Gastroesophageal sphincter (tissue), 4 donors: ENCODE measurements at regions not wholly inside any gene's neighbourhood (a gene's known extent, or its start where the extent isn't known, plus 50 kb on each side); places are given as distances from the start of the nearest gene placed in this dataset.

ENCODE experiments used
- ATAC-seq: fragments of 150-250 bp; one replicate; pipeline ENCODE4 v1.9.1; 2016; ENCODE audit warnings: mild to moderate bottlenecking, moderate library complexity
- H3K27ac ChIP-seq, 4 donors: fragments of 200-600 bp; sonication (generic) in 3 of 4; 1 replicate in 3 of 4; 2 replicates in 1 of 4; pipeline ENCODE4 v1.5.1; 2016 to 2019
- H3K27me3 ChIP-seq: fragments of 200-600 bp; sonication (generic); one replicate; pipeline ENCODE4 v1.5.1; 2019
- H3K36me3 ChIP-seq, 2 donors: fragments of 200-600 bp; sonication (generic); one replicate each; pipeline ENCODE4 v1.5.1; 2019; ENCODE audit warnings: control low read depth in 1 of 2
- H3K4me1 ChIP-seq, 3 donors: fragments of 200-600 bp; sonication (generic); 1 replicate in 2 of 3; 2 replicates in 1 of 3; pipeline ENCODE4 v1.5.1; 2016 to 2019; ENCODE audit warnings: control low read depth in 2 of 3
- H3K4me3 ChIP-seq, 2 donors: fragments of 200-600 bp; sonication (generic); one replicate each; pipeline ENCODE4 v1.5.1; 2019; ENCODE audit warnings: mild to moderate bottlenecking in 1 of 2, moderate library complexity in 1 of 2
- H3K9me3 ChIP-seq, 3 donors: fragments of 200-600 bp; sonication (generic); one replicate each; pipeline ENCODE4 v1.5.1; 2017 to 2019; ENCODE audit warnings: control low read depth in 2 of 3
- CTCF ChIP-seq, 4 experiments: fragments of 200-600 bp in 2 of 4; fragments of 450-650 bp in 2 of 4; sonication (generic) in 1 of 4; IDR thresholded peaks; one replicate each; pipeline ENCODE4 v1.5.1; 2017 to 2019; ENCODE audit warnings: antibody characterized with exemption in 4 of 4, mild to moderate bottlenecking in 2 of 4, moderate library complexity in 2 of 4
- EP300 ChIP-seq: sonication (generic); formaldehyde crosslinking; IDR thresholded peaks from one replicate; pipeline ENCODE4 v1.6.1; 2017; ENCODE audit warnings: antibody characterized with exemption, mild to moderate bottlenecking
- POLR2A ChIP-seq, 2 donors: fragments of 450-650 bp; IDR thresholded peaks; one replicate each; pipeline ENCODE4 v1.6.1; 2017; ENCODE audit warnings: antibody characterized with exemption in 2 of 2, mild to moderate bottlenecking in 2 of 2, moderate library complexity in 1 of 2
- POLR2AphosphoS5 ChIP-seq: sonication (generic); formaldehyde crosslinking; IDR thresholded peaks from one replicate; pipeline ENCODE4 v1.6.1; 2017; ENCODE audit warnings: antibody characterized with exemption
- WGBS, 2 donors: methylation state at CpG; one replicate each; pipeline ENCODE4 v1.1.5; 2018; ENCODE audit warnings: low coverage in 1 of 2; 5-methylcytosine and 5-hydroxymethylcytosine counted together

- no peaks in the 10 kb centered on the region for H3K36me3 ChIP-seq
- no peak overlapping the region for H3K27ac ChIP-seq
- no peaks in the 10 kb centered on the region for H3K4me1 ChIP-seq
- no peak for ATAC-seq
- H3K4me3 ChIP-seq = no peak overlapping the region
- H3K9me3 ChIP-seq = no peaks in the 10 kb centered on the region
- TF ChIP-seq POLR2AphosphoS5 (no peak), CTCF (IDR thresholded peaks at IDR 0.05) (no peak), POLR2A (IDR thresholded peaks at IDR 0.05) (no peak), EP300 (no peak)
- H3K27me3 ChIP-seq = no peaks in the 10 kb centered on the region
- 90 to 100% methylated on average over 2 of the region's 2 CpGs for WGBS, 2 donors
Observed at GRCh38 chr18:64253873-64254272, 105.0 kb upstream of the LINC00305 start.

GRCh38 chr18:64253222-64253621 lies 104.3 kb upstream of the LINC00305 start:
- no peak for TF ChIP-seq POLR2A (IDR thresholded peaks at IDR 0.05)
- no peak for TF ChIP-seq POLR2AphosphoS5
- TF ChIP-seq CTCF (IDR thresholded peaks at IDR 0.05) = no peak
- no peak for TF ChIP-seq EP300
- Histone ChIP-seq H3K9me3 (no peaks in the 10 kb centered on the region), H3K4me3 (no peak overlapping the region), H3K36me3 (no peaks in the 10 kb centered on the region), H3K4me1 (no peaks in the 10 kb centered on the region), H3K27me3 (no peaks in the 10 kb centered on the region), H3K27ac (no peak overlapping the region)
- no peak for ATAC-seq
- WGBS, 2 donors = 82 to 95% methylated on average over 4 of the region's 4 CpGs

- no peaks in the 10 kb centered on the region for H3K36me3 ChIP-seq
- H3K27ac ChIP-seq = no peak overlapping the region
- no peak overlapping the region for H3K4me3 ChIP-seq
- H3K27me3 ChIP-seq = no peaks in the 10 kb centered on the region
- H3K9me3 ChIP-seq = no peaks in the 10 kb centered on the region
- no peaks in the 10 kb centered on the region for H3K4me1 ChIP-seq
- 56 to 82% methylated on average over 8 of the region's 8 CpGs for WGBS, 2 donors
- no peak for ATAC-seq
- TF ChIP-seq POLR2A (IDR thresholded peaks at IDR 0.05) (no peak), EP300 (no peak), POLR2AphosphoS5 (no peak), CTCF (IDR thresholded peaks at IDR 0.05) (no peak)
Observed at GRCh38 chr18:64248836-64249235, 99.9 kb upstream of the LINC00305 start.

- ATAC-seq = no peak
- Histone ChIP-seq H3K27ac (no peak overlapping the region), H3K27me3 (no peaks in the 10 kb centered on the region), H3K4me3 (no peak overlapping the region), H3K4me1 (no peaks in the 10 kb centered on the region), H3K36me3 (no peaks in the 10 kb centered on the region), H3K9me3 (no peaks in the 10 kb centered on the region)
- no peak for TF ChIP-seq POLR2AphosphoS5
- no peak for TF ChIP-seq POLR2A (IDR thresholded peaks at IDR 0.05)
- TF ChIP-seq CTCF (IDR thresholded peaks at IDR 0.05) = no peak
- TF ChIP-seq EP300 = no peak
- 0 to 38% methylated on average over 1 to 2 of the region's 2 CpGs for WGBS, 2 donors
Observed at GRCh38 chr18:64245126-64245861, 96.4 kb upstream of the LINC00305 start.

GRCh38 chr18:64244571-64244970 lies 95.7 kb upstream of the LINC00305 start:
- Histone ChIP-seq H3K27me3 (no peaks in the 10 kb centered on the region), H3K9me3 (no peaks in the 10 kb centered on the region), H3K4me3 (no peak overlapping the region), H3K27ac (no peak overlapping the region), H3K36me3 (no peaks in the 10 kb centered on the region), H3K4me1 (no peaks in the 10 kb centered on the region)
- TF ChIP-seq POLR2A (IDR thresholded peaks at IDR 0.05) (no peak), CTCF (IDR thresholded peaks at IDR 0.05) (no peak), POLR2AphosphoS5 (no peak), EP300 (no peak)
- 71 to 79% methylated on average over 3 to 4 of the region's 4 CpGs for whole genome bisulfite sequencing, 2 donors
- ATAC-seq = no peak
